HepG2 (cell line): ENCODE measurements at regions not wholly inside any gene's neighbourhood (a gene's known extent, or its start where the extent isn't known, plus 50 kb on each side); places are given as distances from the start of the nearest gene placed in this dataset.

Source experiments
- ATF3 ChIP-seq: sonication (generic); formaldehyde crosslinking; IDR thresholded peaks from 2 replicates; pipeline ENCODE4 v1.4.0; 2020; ENCODE audit warnings: missing genetic modification reagents
- CSRNP1 ChIP-seq: sonication (generic); formaldehyde crosslinking; IDR thresholded peaks from 2 replicates; pipeline ENCODE4 v1.8.1; 2023; ENCODE audit warnings: mild to moderate bottlenecking, missing genetic modification reagents
- EZH2 ChIP-seq: conservative IDR thresholded peaks from 2 replicates; pipeline ENCODE4 v1.6.1; 2012; ENCODE audit warnings: mild to moderate bottlenecking, low read depth, low read length, moderate library complexity
- IKZF1 ChIP-seq: fragments of 450-650 bp; IDR thresholded peaks from 2 replicates; pipeline ENCODE4 v1.7.1; 2016
- SIN3A ChIP-seq: IDR thresholded peaks from 2 replicates; pipeline ENCODE4 v1.6.1; 2011; ENCODE audit warnings: low read depth, mild to moderate bottlenecking, control low read depth, low read length, borderline replicate concordance
- SMARCE1 ChIP-seq: fragments of 450-650 bp; IDR thresholded peaks from 2 replicates; pipeline ENCODE4 v1.6.1; 2017; ENCODE audit warnings: borderline replicate concordance
- TAF1 ChIP-seq: sonication (generic); formaldehyde crosslinking; IDR thresholded peaks from 2 replicates; pipeline ENCODE4 v1.4.0; 2020; ENCODE audit warnings: missing genetic modification reagents
- ZMAT3 ChIP-seq: sonication (generic); formaldehyde crosslinking; conservative IDR thresholded peaks from 2 replicates; pipeline ENCODE4 v1.7.0; 2021; ENCODE audit warnings: missing genetic modification reagents
- ZNF24 ChIP-seq: fragments of 450-650 bp; IDR thresholded peaks from 2 replicates; pipeline ENCODE4 v1.6.1; 2017; ENCODE audit warnings: antibody characterized with exemption, mild to moderate bottlenecking
- ZNF274 ChIP-seq: sonication (generic); formaldehyde crosslinking; IDR thresholded peaks from 2 replicates; pipeline ENCODE4 v1.5.1; 2020; ENCODE audit warnings: mild to moderate bottlenecking, missing genetic modification reagents
- ZNF556 ChIP-seq: sonication (generic); formaldehyde crosslinking; IDR thresholded peaks from 2 replicates; pipeline ENCODE4 v1.4.0; 2020; ENCODE audit warnings: mild to moderate bottlenecking, missing genetic modification reagents, borderline replicate concordance

DNA sequence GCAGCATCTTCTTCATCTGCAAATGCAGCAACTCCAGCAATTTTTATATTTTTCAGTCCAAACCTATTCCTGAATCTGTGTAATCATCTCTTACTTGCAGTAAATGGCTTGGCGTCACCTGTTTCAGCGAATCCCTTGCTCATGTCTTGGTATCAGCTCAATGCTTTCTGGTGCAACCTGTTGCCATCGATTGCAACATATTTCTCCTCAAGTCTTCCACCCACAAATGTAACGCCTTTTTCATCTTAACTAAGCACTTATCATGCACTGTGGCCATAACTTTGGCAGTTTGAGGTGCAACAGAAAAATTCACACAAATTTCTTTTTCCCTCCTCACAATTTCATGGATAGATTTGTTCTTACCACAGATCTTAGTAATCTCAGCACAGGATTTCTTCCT, 168.3 kb downstream of the HERPUD2 start:
- TF ChIP-seq IKZF1: no peak
- no peak for TF ChIP-seq CSRNP1 (CRISPR knock-in tag)
- no peak for TF ChIP-seq SMARCE1
- TF ChIP-seq ZNF24: no peak
- TF ChIP-seq ZMAT3: no peak
- TF ChIP-seq EZH2: no peak
- TF ChIP-seq ATF3 (CRISPR knock-in tag): no peak
- no peak for TF ChIP-seq ZNF556 (CRISPR knock-in tag)
- no peak for TF ChIP-seq SIN3A
- TF ChIP-seq TAF1 (CRISPR knock-in tag): no peak
- TF ChIP-seq ZNF274 (CRISPR knock-in tag): no peak
